CD14-positive monocyte (primary cell): ENCODE measurements at regions not wholly inside any gene's neighbourhood (a gene's known extent, or its start where the extent isn't known, plus 50 kb on each side); places are given as distances from the start of the nearest gene placed in this dataset.
A peak's percentile ranks its signal among the peaks of the same experiment; 100 is the strongest.

ENCODE experiments used
- DNase-seq, 3 donors: peaks; one replicate each; pipeline ENCODE4 v3.0.0-alpha.2; 2011 to 2022
- H2AFZ ChIP-seq: 2 replicates; pipeline ENCODE4 v1.6.0; 2012; ENCODE audit warnings: mild to moderate bottlenecking, low read depth, low read length, inconsistent platforms; ENCODE audit not compliant: insufficient read depth, poor library complexity, severe bottlenecking
- H3K27ac ChIP-seq, 2 donors: 1 replicate in 1 of 2; 2 replicates in 1 of 2; pipeline ENCODE4 v1.5.1; 2012 to 2013; ENCODE audit warnings: low read length in 2 of 2, control low read depth in 1 of 2, inconsistent platforms in 1 of 2, low read depth in 1 of 2, mild to moderate bottlenecking in 1 of 2
- H3K27me3 ChIP-seq, 2 donors: one replicate each; pipeline versions ENCODE4 v1.6.0 to v1.6.1; 2011 to 2013; ENCODE audit warnings: low read length in 2 of 2; ENCODE audit not compliant: control insufficient read depth in 2 of 2, insufficient read depth in 2 of 2
- H3K36me3 ChIP-seq, 2 donors: replicated peaks in 1 of 2; 1 replicate in 1 of 2; 2 replicates in 1 of 2; pipeline versions ENCODE4 v1.5.1 to v1.6.1; 2012 to 2013; ENCODE audit warnings: low read length in 2 of 2, control low read depth in 1 of 2, inconsistent platforms in 1 of 2, mild to moderate bottlenecking in 1 of 2; ENCODE audit not compliant: insufficient read depth in 2 of 2, control insufficient read depth in 1 of 2
- H3K4me1 ChIP-seq, 2 donors: 1 replicate in 1 of 2; 2 replicates in 1 of 2; pipeline versions ENCODE4 v1.5.1 to v1.6.1; 2012 to 2013; ENCODE audit warnings: low read length in 2 of 2, control low read depth in 1 of 2, inconsistent platforms in 1 of 2, mild to moderate bottlenecking in 1 of 2, moderate library complexity in 1 of 2; ENCODE audit not compliant: insufficient read depth in 2 of 2, control insufficient read depth in 1 of 2
- H3K4me2 ChIP-seq: replicated peaks from 2 replicates; pipeline ENCODE3; 2012; ENCODE audit warnings: low read length, moderate library complexity, mild to moderate bottlenecking; ENCODE audit not compliant: poor library complexity, severe bottlenecking; ENCODE audit errors: extremely low read depth
- H3K4me3 ChIP-seq, 3 experiments: fragments of 200-600 bp in 1 of 3; sonication (generic) in 1 of 3; replicated peaks in 1 of 3; 1 replicate in 2 of 3; 2 replicates in 1 of 3; pipeline ENCODE4 v1.5.1; 2011 to 2013; ENCODE audit warnings: low read length in 3 of 3, mild to moderate bottlenecking in 3 of 3, control low read depth in 2 of 3, low read depth in 2 of 3, inconsistent platforms in 1 of 3, moderate library complexity in 1 of 3
- H3K79me2 ChIP-seq: 2 replicates; pipeline ENCODE4 v1.6.0; 2012; ENCODE audit warnings: mild to moderate bottlenecking, control low read depth, inconsistent platforms, low read length, moderate library complexity; ENCODE audit not compliant: insufficient read depth
- H3K9ac ChIP-seq: 2 replicates; pipeline ENCODE4 v1.6.0; 2017; ENCODE audit warnings: low read length, mild to moderate bottlenecking; ENCODE audit not compliant: insufficient read depth, poor library complexity, severe bottlenecking
- H3K9me3 ChIP-seq, 2 donors: replicated peaks in 1 of 2; 1 replicate in 1 of 2; 2 replicates in 1 of 2; pipeline versions ENCODE4 v1.5.1 to v1.6.1; 2012 to 2013; ENCODE audit warnings: low read length in 2 of 2, control low read depth in 1 of 2; ENCODE audit not compliant: control insufficient read depth in 1 of 2, insufficient read depth in 1 of 2
- H4K20me1 ChIP-seq: 2 replicates; pipeline ENCODE4 v1.6.0; 2012; ENCODE audit warnings: mild to moderate bottlenecking, low read length, control low read depth, moderate library complexity; ENCODE audit not compliant: insufficient read depth
- H3K27ac Mint-ChIP-seq, 7 donors: one replicate each; pipeline ENCODE4 v1.8.0; 2020; ENCODE audit warnings: mild to moderate bottlenecking in 7 of 7, mixed read lengths in 7 of 7, moderate library complexity in 6 of 7, inconsistent platforms in 2 of 7
- H3K27me3 Mint-ChIP-seq, 3 donors: one replicate each; pipeline ENCODE4 v1.8.0; 2021 to 2022; ENCODE audit warnings: low read depth in 3 of 3, mild to moderate bottlenecking in 3 of 3, mixed read lengths in 3 of 3, moderate library complexity in 3 of 3, inconsistent platforms in 1 of 3
- H3K36me3 Mint-ChIP-seq, 2 donors: one replicate each; pipeline ENCODE4 v1.8.0; 2020; ENCODE audit warnings: mixed read lengths in 2 of 2, inconsistent platforms in 1 of 2, mild to moderate bottlenecking in 1 of 2
- H3K4me1 Mint-ChIP-seq: one replicate; pipeline ENCODE4 v1.8.0; 2020; ENCODE audit warnings: mild to moderate bottlenecking, mixed read lengths
- H3K4me3 Mint-ChIP-seq, 2 donors: one replicate each; pipeline ENCODE4 v1.8.0; 2020; ENCODE audit warnings: mild to moderate bottlenecking in 2 of 2, mixed read lengths in 2 of 2, moderate library complexity in 1 of 2
- H3K9me3 Mint-ChIP-seq, 7 donors: one replicate each; pipeline ENCODE4 v1.8.0; 2020 to 2022; ENCODE audit warnings: mixed read lengths in 7 of 7, mild to moderate bottlenecking in 6 of 7, moderate library complexity in 6 of 7, inconsistent platforms in 2 of 7
- CTCF ChIP-seq: fragments of 200-600 bp; IDR thresholded peaks from one replicate; pipeline ENCODE4 v1.8.0; 2022; ENCODE audit warnings: antibody characterized with exemption, mild to moderate bottlenecking
- WGBS: methylation state at CpG from one replicate; pipeline ENCODE4 v1.1.5; 2013; ENCODE audit warnings: missing lambda C conversion rate; ENCODE audit not compliant: insufficient coverage; 5-methylcytosine and 5-hydroxymethylcytosine counted together
- intact Hi-C, 2 donors: fragments of 100-400 bp; cut with micrococcal nuclease; formaldehyde crosslinking; loops; one replicate each; pipeline versions ENCODE4 v1.15.0 to v1.15.1; 2023

- no peak overlapping the region for H2AFZ ChIP-seq
- no peaks in the 10 kb centered on the region for H3K4me1 Mint-ChIP-seq
- no peaks in the 10 kb centered on the region for H3K9me3 ChIP-seq
- H3K4me1 ChIP-seq: no peaks in the 10 kb centered on the region
- no peaks in the 10 kb centered on the region for H3K9me3 Mint-ChIP-seq
- DNase-seq: peak in 1 of 3 donors; percentile 61
- no peaks in the 10 kb centered on the region for H4K20me1 ChIP-seq
- no peak for TF ChIP-seq CTCF
- no peak overlapping the region for H3K4me3 ChIP-seq
- 93% methylated on average over 2 of the region's 5 CpGs for WGBS
- intact Hi-C loops: no loop called here
- no peaks in the 10 kb centered on the region for H3K36me3 ChIP-seq
- H3K36me3 Mint-ChIP-seq: no peaks in the 10 kb centered on the region
- no peak overlapping the region for H3K27ac Mint-ChIP-seq
- H3K9ac ChIP-seq: no peak overlapping the region
- H3K4me3 Mint-ChIP-seq: no peak overlapping the region
- H3K27ac ChIP-seq: no peak overlapping the region
- H3K4me2 ChIP-seq: no peak overlapping the region
- H3K79me2 ChIP-seq: no peaks in the 10 kb centered on the region
- peaks cover 0 to 4% (median 3%) of the 10 kb centered on the region in 3 donors for H3K27me3 Mint-ChIP-seq
- H3K27me3 ChIP-seq: no peaks in the 10 kb centered on the region
Observed at GRCh38 chr3:177827511-177828207, 630.4 kb upstream of the TBL1XR1 start.

GRCh38 chr3:177828208-177828565, 630.9 kb upstream of the TBL1XR1 start:
- Histone ChIP-seq H3K4me1 (no peaks in the 10 kb centered on the region), H3K27me3 (no peaks in the 10 kb centered on the region), H3K9me3 (no peaks in the 10 kb centered on the region), H4K20me1 (no peaks in the 10 kb centered on the region), H3K9ac (no peak overlapping the region), H3K4me3 (no peak overlapping the region), H3K79me2 (no peaks in the 10 kb centered on the region), H3K36me3 (no peaks in the 10 kb centered on the region), H3K27ac (no peak overlapping the region), H2AFZ (no peak overlapping the region), H3K4me2 (no peak overlapping the region)
- intact Hi-C loops: no loop called here
- no peak for TF ChIP-seq CTCF
- H3K9me3 Mint-ChIP-seq: no peaks in the 10 kb centered on the region
- no peak for DNase-seq
- H3K4me1 Mint-ChIP-seq: no peaks in the 10 kb centered on the region
- WGBS: no CpG with 5 or more reads among the region's 1 CpG
- no peak overlapping the region for H3K27ac Mint-ChIP-seq
- H3K36me3 Mint-ChIP-seq: no peaks in the 10 kb centered on the region
- H3K27me3 Mint-ChIP-seq: peaks cover 0 to 4% (median 3%) of the 10 kb centered on the region in 3 donors
- H3K4me3 Mint-ChIP-seq: no peak overlapping the region
